Tibial artery (tissue), 4 donors: ENCODE measurements at regions not wholly inside any gene's neighbourhood (a gene's known extent, or its start where the extent isn't known, plus 50 kb on each side); places are given as distances from the start of the nearest gene placed in this dataset.

ENCODE experiments used
- DNase-seq, 2 donors: peaks; one replicate each; pipeline ENCODE4 v3.0.0-alpha.2; 2019
- H3K27ac ChIP-seq, 2 donors: fragments of 200-600 bp; sonication (generic) in 1 of 2; 1 replicate in 1 of 2; 2 replicates in 1 of 2; pipeline ENCODE4 v1.5.1; 2018 to 2019; ENCODE audit warnings: mild to moderate bottlenecking in 1 of 2
- H3K27me3 ChIP-seq, 2 donors: fragments of 200-600 bp; sonication (generic) in 1 of 2; one replicate each; pipeline versions ENCODE4 v1.5.1 to v1.6.0; 2016 to 2019
- H3K36me3 ChIP-seq, 3 donors: fragments of 200-600 bp; sonication (generic) in 2 of 3; one replicate each; pipeline ENCODE4 v1.5.1; 2016 to 2019; ENCODE audit warnings: mild to moderate bottlenecking in 2 of 3
- H3K4me1 ChIP-seq, 4 donors: fragments of 200-600 bp; sonication (generic) in 2 of 4; 1 replicate in 3 of 4; 2 replicates in 1 of 4; pipeline ENCODE4 v1.5.1; 2016 to 2019
- H3K4me3 ChIP-seq, 2 donors: fragments of 200-600 bp; sonication (generic) in 1 of 2; 1 replicate in 1 of 2; 2 replicates in 1 of 2; pipeline ENCODE4 v1.5.1; 2018 to 2019; ENCODE audit warnings: mild to moderate bottlenecking in 2 of 2
- H3K9me3 ChIP-seq, 3 donors: fragments of 200-600 bp; sonication (generic) in 1 of 3; one replicate each; pipeline ENCODE4 v1.5.1; 2016 to 2019
- intact Hi-C: fragments of 100-400 bp; cut with DNase I; formaldehyde crosslinking; loops from one replicate; pipeline ENCODE4 v1.15.0; 2023; ENCODE audit warnings: low total_unique reads
- TF ChIP-seq, protein P1 (sequence below), 2 experiments: fragments of 200-600 bp in 1 of 2; fragments of 450-650 bp in 1 of 2; IDR thresholded peaks; one replicate each; pipeline ENCODE4 v1.5.1; 2017 to 2019; ENCODE audit warnings: antibody characterized with exemption in 2 of 2, mild to moderate bottlenecking in 1 of 2, moderate library complexity in 1 of 2

DNA sequence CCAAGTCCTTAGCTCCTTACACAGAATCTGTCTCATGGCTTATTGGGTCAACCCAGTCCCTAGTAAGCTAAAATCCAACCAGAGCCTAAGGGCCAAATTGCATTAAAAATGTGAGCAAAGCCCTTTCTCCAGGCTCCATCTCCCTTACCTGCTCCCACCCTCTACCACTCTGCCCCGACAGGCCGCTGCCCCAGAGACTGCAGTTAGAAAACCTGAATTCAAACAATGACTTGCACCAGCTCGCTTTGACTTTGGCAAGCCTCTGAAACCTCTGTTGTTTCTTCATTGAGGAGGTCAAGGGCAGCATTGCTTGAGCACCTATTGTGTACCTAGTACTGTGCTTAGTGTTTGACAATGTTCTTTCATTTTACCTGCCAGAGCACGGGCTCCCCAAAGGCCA, 188.1 kb upstream of the PMEPA1 start:
- intact Hi-C loops, result no loop called here
- Histone ChIP-seq H3K27me3 (peaks cover 0 to 2% of the 10 kb centered on the region in 2 donors), H3K4me3 (no peak overlapping the region), H3K36me3 (no peaks in the 10 kb centered on the region), H3K27ac (no peak overlapping the region), H3K9me3 (no peaks in the 10 kb centered on the region), H3K4me1 (peaks cover 0 to 6% (median 0%) of the 10 kb centered on the region in 4 donors)
- DNase-seq, result no peak
- TF ChIP-seq, protein P1, sequence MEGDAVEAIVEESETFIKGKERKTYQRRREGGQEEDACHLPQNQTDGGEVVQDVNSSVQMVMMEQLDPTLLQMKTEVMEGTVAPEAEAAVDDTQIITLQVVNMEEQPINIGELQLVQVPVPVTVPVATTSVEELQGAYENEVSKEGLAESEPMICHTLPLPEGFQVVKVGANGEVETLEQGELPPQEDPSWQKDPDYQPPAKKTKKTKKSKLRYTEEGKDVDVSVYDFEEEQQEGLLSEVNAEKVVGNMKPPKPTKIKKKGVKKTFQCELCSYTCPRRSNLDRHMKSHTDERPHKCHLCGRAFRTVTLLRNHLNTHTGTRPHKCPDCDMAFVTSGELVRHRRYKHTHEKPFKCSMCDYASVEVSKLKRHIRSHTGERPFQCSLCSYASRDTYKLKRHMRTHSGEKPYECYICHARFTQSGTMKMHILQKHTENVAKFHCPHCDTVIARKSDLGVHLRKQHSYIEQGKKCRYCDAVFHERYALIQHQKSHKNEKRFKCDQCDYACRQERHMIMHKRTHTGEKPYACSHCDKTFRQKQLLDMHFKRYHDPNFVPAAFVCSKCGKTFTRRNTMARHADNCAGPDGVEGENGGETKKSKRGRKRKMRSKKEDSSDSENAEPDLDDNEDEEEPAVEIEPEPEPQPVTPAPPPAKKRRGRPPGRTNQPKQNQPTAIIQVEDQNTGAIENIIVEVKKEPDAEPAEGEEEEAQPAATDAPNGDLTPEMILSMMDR (IDR thresholded peaks at IDR 0.05), result no peak

DNA sequence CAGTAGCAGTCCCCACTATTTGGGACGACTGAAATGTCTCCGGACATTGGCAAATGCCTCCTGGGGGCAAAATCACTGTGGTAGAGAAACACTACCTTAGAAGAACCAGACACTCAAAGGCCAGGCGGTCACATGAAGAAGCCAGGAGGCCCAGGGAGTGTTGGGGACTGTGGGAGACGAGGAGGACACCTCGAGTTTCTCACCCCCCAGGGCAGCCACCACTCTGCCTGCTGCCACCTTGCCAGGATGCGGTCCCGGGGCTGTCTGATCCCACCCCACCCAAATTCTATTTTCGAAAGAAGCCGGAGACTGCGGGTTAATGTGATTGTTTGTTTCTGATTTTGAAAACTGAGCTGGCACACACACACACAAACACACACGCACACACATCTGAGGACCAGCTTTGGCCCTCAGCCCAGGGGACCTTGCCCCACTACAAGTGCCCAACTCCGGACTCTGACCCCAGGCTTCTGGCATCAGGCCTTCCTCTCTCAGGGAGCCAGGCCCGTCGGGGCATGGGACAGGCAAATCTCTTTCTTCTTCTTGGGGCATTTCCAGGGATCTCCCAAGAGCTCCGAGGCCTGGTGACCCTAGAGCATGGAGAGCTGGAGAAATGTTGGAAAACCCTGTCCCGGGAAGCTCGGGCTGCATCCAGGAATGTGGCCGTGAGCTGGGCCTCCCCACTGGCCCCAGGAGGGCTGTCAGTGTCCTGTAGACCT, 187.5 kb upstream of the PMEPA1 start:
- no peaks in the 10 kb centered on the region for H3K36me3 ChIP-seq
- H3K4me1 ChIP-seq, result peaks cover 0 to 6% (median 0%) of the 10 kb centered on the region in 4 donors
- H3K27me3 ChIP-seq, result peaks cover 0 to 2% of the 10 kb centered on the region in 2 donors
- intact Hi-C loops, result no loop called here
- no peak overlapping the region for H3K27ac ChIP-seq
- no peak overlapping the region for H3K4me3 ChIP-seq
- TF ChIP-seq, protein P1 (IDR thresholded peaks at IDR 0.05), result no peak
- no peak for DNase-seq
- H3K9me3 ChIP-seq, result no peaks in the 10 kb centered on the region

DNA sequence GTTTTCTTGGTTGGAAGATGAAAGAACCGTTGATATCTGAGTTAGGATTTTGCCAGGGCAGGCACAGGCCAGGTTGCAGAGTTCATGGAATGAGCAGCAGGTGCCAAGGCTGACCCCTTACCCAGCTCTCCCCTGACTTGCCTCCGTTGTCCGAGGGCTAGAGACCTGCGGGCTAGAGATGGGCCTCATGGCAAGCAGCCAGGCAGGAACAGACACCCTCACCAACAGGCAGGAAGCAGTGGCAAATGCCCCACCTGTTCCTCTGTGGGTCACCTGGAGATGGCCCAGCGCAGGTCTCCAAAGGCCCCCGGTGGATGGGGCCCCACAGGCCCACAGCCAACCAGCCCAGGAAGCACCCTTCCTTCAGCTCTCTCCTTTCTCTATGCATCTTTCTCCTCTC, 186.7 kb upstream of the PMEPA1 start:
- TF ChIP-seq, protein P1 (IDR thresholded peaks at IDR 0.05), result no peak
- H3K4me1 ChIP-seq, result peaks cover 0 to 6% (median 0%) of the 10 kb centered on the region in 4 donors
- no peak for DNase-seq
- H3K27me3 ChIP-seq, result peaks cover 0 to 2% of the 10 kb centered on the region in 2 donors
- intact Hi-C loops, result no loop called here
- H3K9me3 ChIP-seq, result no peaks in the 10 kb centered on the region
- H3K36me3 ChIP-seq, result no peaks in the 10 kb centered on the region
- no peak overlapping the region for H3K4me3 ChIP-seq
- H3K27ac ChIP-seq, result no peak overlapping the region

DNA sequence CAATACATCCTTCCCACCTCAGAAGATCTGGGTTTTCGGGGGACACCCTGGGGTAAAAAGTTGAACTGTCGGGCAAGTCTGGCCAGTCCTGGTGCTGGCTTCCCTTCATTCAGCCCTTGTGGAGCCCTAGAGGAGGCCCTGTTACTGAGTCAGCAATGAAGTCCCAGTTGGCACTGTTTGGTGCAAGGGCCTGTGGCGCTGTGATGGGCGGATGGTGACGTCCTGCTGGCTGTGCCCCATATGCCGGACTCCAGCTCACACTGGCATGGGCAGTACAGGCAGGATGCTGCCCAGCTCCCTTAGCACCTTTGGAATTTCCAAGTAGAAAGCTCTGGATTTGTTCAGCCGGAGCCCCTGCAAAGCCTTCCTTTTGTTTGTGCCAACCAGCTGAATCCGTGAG, 186.2 kb upstream of the PMEPA1 start:
- no peak for DNase-seq
- peaks cover 0 to 6% (median 0%) of the 10 kb centered on the region in 4 donors for H3K4me1 ChIP-seq
- no peak overlapping the region for H3K4me3 ChIP-seq
- intact Hi-C loops, result no loop called here
- no peaks in the 10 kb centered on the region for H3K9me3 ChIP-seq
- TF ChIP-seq, protein P1 (IDR thresholded peaks at IDR 0.05), result no peak
- no peaks in the 10 kb centered on the region for H3K36me3 ChIP-seq
- no peak overlapping the region for H3K27ac ChIP-seq
- peaks cover 0 to 2% of the 10 kb centered on the region in 2 donors for H3K27me3 ChIP-seq

DNA sequence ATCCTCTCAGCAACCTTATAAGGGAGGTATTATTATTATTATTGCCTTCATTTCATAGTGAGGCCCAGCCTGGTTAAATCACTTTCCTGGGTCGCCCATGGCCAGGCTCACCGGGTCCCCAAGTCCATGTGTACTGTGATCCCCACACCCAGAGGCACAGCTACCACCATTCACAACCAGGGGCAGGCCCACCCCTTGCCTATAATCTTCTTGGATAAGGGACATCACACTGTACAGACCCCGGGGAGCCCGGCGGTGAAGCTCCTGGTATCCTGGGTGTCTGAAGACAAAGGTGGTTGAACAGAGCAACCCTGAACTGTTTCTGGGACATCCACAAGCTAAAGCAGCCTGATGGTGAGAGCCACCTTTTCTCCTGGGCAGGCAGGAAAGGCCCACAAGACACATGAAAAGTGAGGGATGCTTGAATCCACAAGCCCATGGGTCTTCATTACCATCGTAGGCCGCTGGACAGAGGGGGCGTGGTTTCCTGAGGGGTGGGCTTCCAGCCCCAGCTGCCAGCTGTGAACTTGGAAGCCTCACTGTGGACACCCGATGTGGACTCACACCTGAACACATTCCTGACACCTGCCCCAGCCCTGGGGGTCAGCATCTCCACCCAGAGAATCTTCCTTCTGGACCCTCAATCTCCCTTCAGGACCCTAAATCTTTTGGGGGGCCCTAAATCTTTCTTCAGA, 185.5 kb upstream of the PMEPA1 start:
- intact Hi-C loops, result no loop called here
- Histone ChIP-seq H3K4me1 (peaks cover 0 to 5% (median 0%) of the 10 kb centered on the region in 4 donors), H3K36me3 (no peaks in the 10 kb centered on the region), H3K4me3 (no peak overlapping the region), H3K9me3 (no peaks in the 10 kb centered on the region), H3K27me3 (peaks cover 0 to 2% of the 10 kb centered on the region in 2 donors), H3K27ac (no peak overlapping the region)
- no peak for DNase-seq
- TF ChIP-seq, protein P1 (IDR thresholded peaks at IDR 0.05), result no peak
